ENCODE measurements at regions not wholly inside any gene's neighbourhood (a gene's known extent, or its start where the extent isn't known, plus 50 kb on each side); places are given as distances from the start of the nearest gene placed in this dataset.

DNA sequence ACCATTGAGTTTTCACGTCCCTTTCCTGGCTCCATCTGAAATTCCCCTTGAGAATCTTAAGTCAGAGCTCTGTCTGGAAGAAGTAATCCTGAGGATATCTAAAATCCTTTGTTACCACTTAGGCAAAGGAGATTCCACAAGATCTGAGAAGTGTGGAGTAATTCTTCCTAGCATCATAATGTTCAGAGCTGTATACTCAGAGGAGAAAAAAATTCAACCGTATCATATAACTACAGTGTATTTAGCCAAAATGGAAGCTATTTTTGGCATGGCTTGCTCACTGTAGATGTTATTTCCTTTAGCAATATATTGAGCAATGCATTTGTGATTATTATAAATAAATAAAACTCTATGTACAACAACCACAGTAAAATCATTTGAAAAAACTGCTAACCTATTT lies 1858.4 kb downstream of the EFNA5 start:
- Histone ChIP-seq H3K36me3 (replicated peaks; ENCODE audit: insufficient read depth, low read depth) (no peaks in the 10 kb centered on the region), H3K4me3 (no peak overlapping the region), H4K20me1 (ENCODE audit: insufficient read depth, poor library complexity, severe bottlenecking) (no peaks in the 10 kb centered on the region), H3K9me3 (ENCODE audit: low read depth) (no peaks in the 10 kb centered on the region), H3K4me2 (no peak overlapping the region), H3K79me2 (no peaks in the 10 kb centered on the region), H3K27me3 (no peaks in the 10 kb centered on the region), H3K27ac (no peak overlapping the region), H2AFZ (no peak overlapping the region), H3K4me1 (ENCODE audit: insufficient read depth) (no peaks in the 10 kb centered on the region), H3K9me2 (replicated peaks; ENCODE audit: insufficient read depth) (no peaks in the 10 kb centered on the region)
- 81% methylated on average over 2 of the region's 2 CpGs for WGBS (ENCODE audit: low lambda C conversion rate, missing lambda C conversion rate)
- DNase-seq (ENCODE audit: low spot score) = no peak
- TF ChIP-seq EZH2phosphoT487 (IDR thresholded peaks at IDR 0.05; ENCODE audit: low read depth, severe bottlenecking, unreplicated experiment) (no peak), EZH2 (IDR thresholded peaks at IDR 0.05; ENCODE audit: borderline replicate concordance) (no peak)
- TF ChIP-seq, protein P1, sequence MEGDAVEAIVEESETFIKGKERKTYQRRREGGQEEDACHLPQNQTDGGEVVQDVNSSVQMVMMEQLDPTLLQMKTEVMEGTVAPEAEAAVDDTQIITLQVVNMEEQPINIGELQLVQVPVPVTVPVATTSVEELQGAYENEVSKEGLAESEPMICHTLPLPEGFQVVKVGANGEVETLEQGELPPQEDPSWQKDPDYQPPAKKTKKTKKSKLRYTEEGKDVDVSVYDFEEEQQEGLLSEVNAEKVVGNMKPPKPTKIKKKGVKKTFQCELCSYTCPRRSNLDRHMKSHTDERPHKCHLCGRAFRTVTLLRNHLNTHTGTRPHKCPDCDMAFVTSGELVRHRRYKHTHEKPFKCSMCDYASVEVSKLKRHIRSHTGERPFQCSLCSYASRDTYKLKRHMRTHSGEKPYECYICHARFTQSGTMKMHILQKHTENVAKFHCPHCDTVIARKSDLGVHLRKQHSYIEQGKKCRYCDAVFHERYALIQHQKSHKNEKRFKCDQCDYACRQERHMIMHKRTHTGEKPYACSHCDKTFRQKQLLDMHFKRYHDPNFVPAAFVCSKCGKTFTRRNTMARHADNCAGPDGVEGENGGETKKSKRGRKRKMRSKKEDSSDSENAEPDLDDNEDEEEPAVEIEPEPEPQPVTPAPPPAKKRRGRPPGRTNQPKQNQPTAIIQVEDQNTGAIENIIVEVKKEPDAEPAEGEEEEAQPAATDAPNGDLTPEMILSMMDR (IDR thresholded peaks at IDR 0.05; ENCODE audit: poor library complexity) = no peak

DNA sequence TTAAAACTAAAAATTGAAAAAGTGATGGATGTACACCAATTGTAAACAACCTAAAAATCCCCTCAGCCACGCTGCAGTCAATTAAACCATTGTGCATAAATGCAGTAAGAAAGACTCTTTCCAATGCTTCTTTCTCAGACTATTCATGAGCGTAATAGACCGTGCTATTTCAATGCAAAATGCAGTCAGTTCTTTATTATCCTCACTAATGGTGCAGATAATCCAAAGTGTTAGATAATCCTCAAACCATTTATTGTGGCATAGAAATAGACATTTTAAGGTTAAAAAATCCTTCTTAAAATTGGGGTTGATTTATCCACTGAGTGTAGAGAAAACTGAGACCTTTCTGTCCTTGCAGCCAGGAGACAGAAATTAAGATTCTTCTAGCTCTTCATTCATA lies 1862.8 kb downstream of the EFNA5 start:
- no peak overlapping the region for H3K4me3 ChIP-seq
- H3K27ac ChIP-seq = no peak overlapping the region
- H4K20me1 ChIP-seq (ENCODE audit: insufficient read depth, poor library complexity, severe bottlenecking) = no peaks in the 10 kb centered on the region
- no peak for TF ChIP-seq EZH2 (IDR thresholded peaks at IDR 0.05; ENCODE audit: borderline replicate concordance)
- TF ChIP-seq EZH2phosphoT487 (IDR thresholded peaks at IDR 0.05; ENCODE audit: low read depth, severe bottlenecking, unreplicated experiment) = no peak
- TF ChIP-seq, protein P1 (IDR thresholded peaks at IDR 0.05; ENCODE audit: poor library complexity) = no peak
- no peaks in the 10 kb centered on the region for H3K27me3 ChIP-seq
- H3K9me3 ChIP-seq (ENCODE audit: low read depth) = no peaks in the 10 kb centered on the region
- no peak for DNase-seq (ENCODE audit: low spot score)
- no peaks in the 10 kb centered on the region for H3K4me1 ChIP-seq (ENCODE audit: insufficient read depth)
- WGBS (ENCODE audit: low lambda C conversion rate, missing lambda C conversion rate) = 92% methylated on average over 3 of the region's 3 CpGs
- no peaks in the 10 kb centered on the region for H3K36me3 ChIP-seq (replicated peaks; ENCODE audit: insufficient read depth, low read depth)
- no peak overlapping the region for H2AFZ ChIP-seq
- H3K79me2 ChIP-seq = no peaks in the 10 kb centered on the region
- no peaks in the 10 kb centered on the region for H3K9me2 ChIP-seq (replicated peaks; ENCODE audit: insufficient read depth)
- H3K4me2 ChIP-seq = no peak overlapping the region

DNA sequence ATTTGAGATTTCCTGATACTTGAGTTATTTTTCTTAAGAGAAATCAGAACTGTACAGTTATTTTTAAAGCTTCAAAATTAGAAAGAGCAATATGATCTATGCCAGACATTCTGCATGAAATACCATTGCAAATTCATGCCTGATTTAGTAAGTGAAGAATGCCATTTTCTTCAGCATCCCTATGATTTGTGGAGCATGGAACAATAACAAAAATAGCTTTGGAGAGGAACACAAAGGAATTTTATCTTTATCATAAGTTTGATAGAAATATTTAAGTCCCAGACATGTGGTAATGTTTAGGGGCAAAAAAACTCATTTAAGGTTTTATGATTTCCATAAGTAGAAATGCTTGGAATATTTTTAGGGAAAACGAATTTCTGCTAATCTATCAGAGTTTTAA lies 1863.4 kb downstream of the EFNA5 start:
- Histone ChIP-seq H2AFZ (no peak overlapping the region), H3K9me3 (ENCODE audit: low read depth) (no peaks in the 10 kb centered on the region), H3K36me3 (replicated peaks; ENCODE audit: insufficient read depth, low read depth) (no peaks in the 10 kb centered on the region), H3K27me3 (no peaks in the 10 kb centered on the region), H3K79me2 (no peaks in the 10 kb centered on the region), H3K4me1 (ENCODE audit: insufficient read depth) (no peaks in the 10 kb centered on the region), H3K4me2 (no peak overlapping the region), H3K9me2 (replicated peaks; ENCODE audit: insufficient read depth) (no peaks in the 10 kb centered on the region), H3K4me3 (no peak overlapping the region), H4K20me1 (ENCODE audit: insufficient read depth, poor library complexity, severe bottlenecking) (no peaks in the 10 kb centered on the region), H3K27ac (no peak overlapping the region)
- DNase-seq (ENCODE audit: low spot score) = no peak
- 37% methylated on average over 1 of the region's 1 CpG for WGBS (ENCODE audit: low lambda C conversion rate, missing lambda C conversion rate)
- TF ChIP-seq EZH2phosphoT487 (IDR thresholded peaks at IDR 0.05; ENCODE audit: low read depth, severe bottlenecking, unreplicated experiment) (no peak), EZH2 (IDR thresholded peaks at IDR 0.05; ENCODE audit: borderline replicate concordance) (no peak)
- TF ChIP-seq, protein P1 (IDR thresholded peaks at IDR 0.05; ENCODE audit: poor library complexity) = no peak

DNA sequence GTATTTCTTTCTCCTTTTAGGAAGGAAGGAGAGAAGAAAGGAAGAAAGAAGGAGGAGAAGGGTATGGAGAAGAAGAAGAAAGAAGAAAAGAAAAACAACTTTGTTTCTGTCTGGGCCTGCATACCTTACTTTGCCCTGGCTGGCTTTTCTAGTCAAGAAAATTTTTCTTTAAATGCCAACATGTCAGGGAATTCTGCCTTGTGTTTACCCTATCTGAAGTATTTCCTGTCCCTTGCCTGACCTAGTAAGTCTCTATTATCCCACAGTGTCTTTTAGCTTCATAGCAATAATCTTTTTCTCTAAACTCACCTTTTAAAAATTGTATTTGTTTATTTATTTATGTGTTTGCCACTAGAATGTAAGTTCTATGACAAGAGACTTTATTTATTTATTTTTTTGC lies 1864.1 kb downstream of the EFNA5 start:
- no peaks in the 10 kb centered on the region for H3K36me3 ChIP-seq (replicated peaks; ENCODE audit: insufficient read depth, low read depth)
- H2AFZ ChIP-seq = no peak overlapping the region
- no peak overlapping the region for H3K4me2 ChIP-seq
- DNase-seq (ENCODE audit: low spot score) = no peak
- H3K27ac ChIP-seq = no peak overlapping the region
- H3K27me3 ChIP-seq = no peaks in the 10 kb centered on the region
- no peaks in the 10 kb centered on the region for H4K20me1 ChIP-seq (ENCODE audit: insufficient read depth, poor library complexity, severe bottlenecking)
- TF ChIP-seq EZH2phosphoT487 (IDR thresholded peaks at IDR 0.05; ENCODE audit: low read depth, severe bottlenecking, unreplicated experiment) (no peak), EZH2 (IDR thresholded peaks at IDR 0.05; ENCODE audit: borderline replicate concordance) (no peak)
- TF ChIP-seq, protein P1 (IDR thresholded peaks at IDR 0.05; ENCODE audit: poor library complexity) = no peak
- no peak overlapping the region for H3K4me3 ChIP-seq
- H3K9me2 ChIP-seq (replicated peaks; ENCODE audit: insufficient read depth) = no peaks in the 10 kb centered on the region
- H3K9me3 ChIP-seq (ENCODE audit: low read depth) = no peaks in the 10 kb centered on the region
- no peaks in the 10 kb centered on the region for H3K79me2 ChIP-seq
- no peaks in the 10 kb centered on the region for H3K4me1 ChIP-seq (ENCODE audit: insufficient read depth)
